PFSK-1 (cell line): ENCODE measurements at regions not wholly inside any gene's neighbourhood (a gene's known extent, or its start where the extent isn't known, plus 50 kb on each side); places are given as distances from the start of the nearest gene placed in this dataset.

Experiments
- FOXP2 ChIP-seq: optimal IDR thresholded peaks from 2 replicates; pipeline ENCODE3; 2011; ENCODE audit warnings: borderline replicate concordance, control low read depth, inconsistent platforms; ENCODE audit not compliant: insufficient read depth; ENCODE audit errors: extremely low read length, extremely low read depth
- POLR2AphosphoS5 ChIP-seq: IDR thresholded peaks from 2 replicates; pipeline ENCODE4 v1.6.1; 2012; ENCODE audit warnings: low read depth, mild to moderate bottlenecking, control low read depth, low read length, moderate library complexity
- REST ChIP-seq, 2 experiments: IDR thresholded peaks; 2 replicates each; pipeline versions ENCODE4 v1.6.1 to v1.8.0; 2011 to 2012; ENCODE audit warnings: low read depth in 2 of 2, low read length in 2 of 2, control low read depth in 1 of 2, inconsistent platforms in 1 of 2, mild to moderate bottlenecking in 1 of 2, moderate library complexity in 1 of 2; ENCODE audit not compliant: insufficient read depth in 1 of 2
- SIN3A ChIP-seq: IDR thresholded peaks from 2 replicates; pipeline ENCODE4 v1.6.1; 2012; ENCODE audit warnings: mild to moderate bottlenecking, low read length, moderate library complexity, borderline replicate concordance; ENCODE audit not compliant: insufficient read depth
- TAF1 ChIP-seq: IDR thresholded peaks from 2 replicates; pipeline ENCODE4 v1.6.1; 2012; ENCODE audit warnings: low read length, control low read depth, borderline replicate concordance; ENCODE audit not compliant: insufficient read depth

GRCh38 chr2:195150819-195151218 is 506.2 kb upstream of the SLC39A10 start:
- TF ChIP-seq FOXP2 (no peak), TAF1 (no peak)

- TF ChIP-seq FOXP2 (no peak), TAF1 (no peak), SIN3A (no peak), POLR2AphosphoS5 (no peak), REST (IDR thresholded peaks at IDR 0.05; ENCODE audit: insufficient read depth in 1 of 2, low read depth in 2 of 2, low read length in 2 of 2) (no peak)
Observed at GRCh38 chr2:195148004-195148403, 509.0 kb upstream of the SLC39A10 start.

- TF ChIP-seq SIN3A: no peak
- no peak for TF ChIP-seq TAF1
- TF ChIP-seq REST (IDR thresholded peaks at IDR 0.05; ENCODE audit: insufficient read depth in 1 of 2, low read depth in 2 of 2, low read length in 2 of 2): no peak
- TF ChIP-seq FOXP2: no peak
- no peak for TF ChIP-seq POLR2AphosphoS5
Observed at GRCh38 chr2:195146761-195147541, 510.1 kb upstream of the SLC39A10 start.

GRCh38 chr2:195138435-195138834 is 518.6 kb upstream of the SLC39A10 start:
- TF ChIP-seq POLR2AphosphoS5 (no peak), TAF1 (no peak), REST (IDR thresholded peaks at IDR 0.05; ENCODE audit: insufficient read depth in 1 of 2, low read depth in 2 of 2, low read length in 2 of 2) (no peak), FOXP2 (no peak), SIN3A (no peak)

- TF ChIP-seq SIN3A (no peak), REST (IDR thresholded peaks at IDR 0.05; ENCODE audit: insufficient read depth in 1 of 2, low read depth in 2 of 2, low read length in 2 of 2) (no peak), POLR2AphosphoS5 (no peak), TAF1 (no peak), FOXP2 (no peak)
Observed at GRCh38 chr2:195124391-195125079, 532.5 kb upstream of the SLC39A10 start.
